OCI-LY3 (cell line): ENCODE measurements at regions not wholly inside any gene's neighbourhood (a gene's known extent, or its start where the extent isn't known, plus 50 kb on each side); places are given as distances from the start of the nearest gene placed in this dataset.

Experiments
- H2AFZ ChIP-seq: fragments of 200-600, 300-600 bp; shearing (Covaris generic); 2 replicates; pipeline ENCODE4 v1.6.0; 2014; ENCODE audit warnings: antibody characterized with exemption, low read depth, low read length
- H3K27ac ChIP-seq: fragments of 200-600, 300-600 bp; sonication (generic); 2 replicates; pipeline ENCODE4 v1.5.1; 2014; ENCODE audit warnings: mild to moderate bottlenecking, low read length, moderate library complexity, mixed read lengths
- H3K27me3 ChIP-seq: fragments of 200-600, 300-600 bp; sonication (generic); 2 replicates; pipeline ENCODE4 v1.6.1; 2014; ENCODE audit warnings: low read depth, low read length, mixed read lengths
- H3K36me3 ChIP-seq: fragments of 200-600, 300-600 bp; sonication (generic); replicated peaks from 2 replicates; pipeline ENCODE3; 2014; ENCODE audit warnings: low read depth, low read length, mixed read lengths
- H3K4me1 ChIP-seq: fragments of 300-600, 200-600 bp; sonication (generic); 2 replicates; pipeline ENCODE4 v1.6.1; 2014; ENCODE audit warnings: low read length, mixed read lengths
- H3K4me2 ChIP-seq: fragments of 200-600, 300-600 bp; sonication (generic); 2 replicates; pipeline ENCODE4 v1.6.1; 2014; ENCODE audit warnings: low read length, mixed read lengths
- H3K4me3 ChIP-seq: fragments of 300-600, 200-600 bp; sonication (generic); 2 replicates; pipeline ENCODE4 v1.5.1; 2014; ENCODE audit warnings: antibody characterized with exemption, mild to moderate bottlenecking, low read length, moderate library complexity
- H3K79me2 ChIP-seq: fragments of 300-600, 200-600 bp; shearing (Covaris generic); 2 replicates; pipeline ENCODE4 v1.6.1; 2014; ENCODE audit warnings: mild to moderate bottlenecking, low read length, mixed read lengths
- H3K9ac ChIP-seq: fragments of 300-600, 200-600 bp; shearing (Covaris generic); 2 replicates; pipeline ENCODE4 v1.6.0; 2014; ENCODE audit warnings: mild to moderate bottlenecking, low read length, moderate library complexity
- H3K9me3 ChIP-seq: fragments of 200-600, 300-600 bp; shearing (Covaris generic); 2 replicates; pipeline ENCODE4 v1.6.1; 2014; ENCODE audit warnings: low read length, mixed read lengths; ENCODE audit not compliant: insufficient read depth
- H4K20me1 ChIP-seq: fragments of 200-600, 300-600 bp; sonication (generic); 2 replicates; pipeline ENCODE4 v1.6.1; 2016; ENCODE audit warnings: low read length, mixed read lengths; ENCODE audit not compliant: insufficient read depth
- CTCF ChIP-seq: fragments of 200-600, 300-600 bp; sonication (generic); IDR thresholded peaks from 2 replicates; pipeline ENCODE4 v1.5.1; 2014; ENCODE audit warnings: antibody characterized with exemption, low read length, low read depth
- EZH2phosphoT487 ChIP-seq: fragments of 200-600 bp; shearing (Covaris generic); IDR thresholded peaks from 2 replicates; pipeline ENCODE4 v1.6.1; 2018; ENCODE audit warnings: antibody characterized with exemption, mixed run types, low read depth

GRCh38 chr12:116651089-116651488 is 86.8 kb downstream of the SPRING1 start:
- no peak overlapping the region for H3K27ac ChIP-seq
- H3K4me1 ChIP-seq: no peaks in the 10 kb centered on the region
- H3K9me3 ChIP-seq: no peaks in the 10 kb centered on the region
- H3K27me3 ChIP-seq: peaks cover 20% of the 10 kb centered on the region; the same call in 1 of the 2 replicates
- H4K20me1 ChIP-seq: no peaks in the 10 kb centered on the region
- H2AFZ ChIP-seq: no peak overlapping the region
- H3K4me2 ChIP-seq: no peak overlapping the region
- H3K4me3 ChIP-seq: no peak overlapping the region
- H3K36me3 ChIP-seq: no peaks in the 10 kb centered on the region
- no peak overlapping the region for H3K9ac ChIP-seq
- H3K79me2 ChIP-seq: no peaks in the 10 kb centered on the region
- TF ChIP-seq EZH2phosphoT487 (no peak), CTCF (no peak)

- peaks cover 19% of the 10 kb centered on the region; the same call in 1 of the 2 replicates for H3K27me3 ChIP-seq
- no peaks in the 10 kb centered on the region for H3K4me1 ChIP-seq
- TF ChIP-seq CTCF: no peak
- H3K9ac ChIP-seq: no peak overlapping the region
- no peaks in the 10 kb centered on the region for H4K20me1 ChIP-seq
- no peaks in the 10 kb centered on the region for H3K9me3 ChIP-seq
- H3K79me2 ChIP-seq: no peaks in the 10 kb centered on the region
- H3K4me2 ChIP-seq: no peak overlapping the region
- H3K36me3 ChIP-seq: no peaks in the 10 kb centered on the region
- H3K27ac ChIP-seq: no peak overlapping the region
- H3K4me3 ChIP-seq: no peak overlapping the region
- H2AFZ ChIP-seq: no peak overlapping the region
These were observed 87.2 kb downstream of the SPRING1 start for GRCh38 chr12:116650585-116651087.

- H4K20me1 ChIP-seq: no peaks in the 10 kb centered on the region
- no peak overlapping the region for H3K27ac ChIP-seq
- H3K79me2 ChIP-seq: no peaks in the 10 kb centered on the region
- no peaks in the 10 kb centered on the region for H3K9me3 ChIP-seq
- peaks cover 15% of the 10 kb centered on the region; the same call in 1 of the 2 replicates for H3K27me3 ChIP-seq
- H3K4me1 ChIP-seq: no peaks in the 10 kb centered on the region
- no peaks in the 10 kb centered on the region for H3K36me3 ChIP-seq
- H2AFZ ChIP-seq: no peak overlapping the region
- TF ChIP-seq CTCF: no peak
- no peak for TF ChIP-seq EZH2phosphoT487
- H3K4me3 ChIP-seq: no peak overlapping the region
- H3K4me2 ChIP-seq: no peak overlapping the region
- no peak overlapping the region for H3K9ac ChIP-seq
These were observed 87.8 kb downstream of the SPRING1 start for GRCh38 chr12:116650062-116650461.

GRCh38 chr12:116647813-116648212 is 88.6 kb downstream of the MAP1LC3B2 start:
- H2AFZ ChIP-seq: no peak overlapping the region
- no peak overlapping the region for H3K27ac ChIP-seq
- H3K9ac ChIP-seq: no peak overlapping the region
- no peaks in the 10 kb centered on the region for H3K36me3 ChIP-seq
- no peaks in the 10 kb centered on the region for H3K4me1 ChIP-seq
- no peak overlapping the region for H3K4me2 ChIP-seq
- no peak overlapping the region for H3K4me3 ChIP-seq
- peaks cover 6% of the 10 kb centered on the region; the same call in 1 of the 2 replicates for H3K27me3 ChIP-seq
- no peaks in the 10 kb centered on the region for H3K9me3 ChIP-seq
- H4K20me1 ChIP-seq: no peaks in the 10 kb centered on the region
- TF ChIP-seq EZH2phosphoT487 (no peak), CTCF (no peak)
- no peaks in the 10 kb centered on the region for H3K79me2 ChIP-seq
